PFSK-1 (cell line): ENCODE measurements at regions not wholly inside any gene's neighbourhood (a gene's known extent, or its start where the extent isn't known, plus 50 kb on each side); places are given as distances from the start of the nearest gene placed in this dataset.

Experiments used
- FOXP2 ChIP-seq: optimal IDR thresholded peaks from 2 replicates; pipeline ENCODE3; 2011; ENCODE audit warnings: borderline replicate concordance, control low read depth, inconsistent platforms; ENCODE audit not compliant: insufficient read depth; ENCODE audit errors: extremely low read length, extremely low read depth
- POLR2AphosphoS5 ChIP-seq: IDR thresholded peaks from 2 replicates; pipeline ENCODE4 v1.6.1; 2012; ENCODE audit warnings: low read depth, mild to moderate bottlenecking, control low read depth, low read length, moderate library complexity
- SIN3A ChIP-seq: IDR thresholded peaks from 2 replicates; pipeline ENCODE4 v1.6.1; 2012; ENCODE audit warnings: mild to moderate bottlenecking, low read length, moderate library complexity, borderline replicate concordance; ENCODE audit not compliant: insufficient read depth
- TAF1 ChIP-seq: IDR thresholded peaks from 2 replicates; pipeline ENCODE4 v1.6.1; 2012; ENCODE audit warnings: low read length, control low read depth, borderline replicate concordance; ENCODE audit not compliant: insufficient read depth
- TF ChIP-seq, protein P1 (sequence below), 2 experiments: IDR thresholded peaks; 2 replicates each; pipeline versions ENCODE4 v1.6.1 to v1.8.0; 2011 to 2012; ENCODE audit warnings: low read depth in 2 of 2, low read length in 2 of 2, control low read depth in 1 of 2, inconsistent platforms in 1 of 2, mild to moderate bottlenecking in 1 of 2, moderate library complexity in 1 of 2; ENCODE audit not compliant: insufficient read depth in 1 of 2

DNA sequence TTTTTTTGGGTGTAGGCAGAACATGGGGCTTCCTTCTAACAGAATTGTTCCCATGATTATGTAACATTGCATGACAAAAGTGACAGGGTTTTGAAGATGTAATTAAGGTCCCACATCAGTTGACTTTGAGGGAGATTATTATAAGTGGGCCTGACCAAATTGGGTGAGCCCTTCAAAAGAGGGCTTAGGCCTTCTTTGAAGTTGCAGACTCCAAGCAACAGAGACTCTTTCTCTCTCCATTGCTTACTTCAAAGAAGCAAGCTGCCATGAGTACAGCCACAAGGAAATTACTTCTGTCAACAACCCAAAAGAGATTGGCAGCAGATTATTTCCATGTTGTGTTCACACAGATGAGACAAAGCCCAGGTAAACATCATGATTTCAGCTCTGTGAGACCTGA, 348.2 kb downstream of the PDCD6IP start:
- TF ChIP-seq, protein P1, sequence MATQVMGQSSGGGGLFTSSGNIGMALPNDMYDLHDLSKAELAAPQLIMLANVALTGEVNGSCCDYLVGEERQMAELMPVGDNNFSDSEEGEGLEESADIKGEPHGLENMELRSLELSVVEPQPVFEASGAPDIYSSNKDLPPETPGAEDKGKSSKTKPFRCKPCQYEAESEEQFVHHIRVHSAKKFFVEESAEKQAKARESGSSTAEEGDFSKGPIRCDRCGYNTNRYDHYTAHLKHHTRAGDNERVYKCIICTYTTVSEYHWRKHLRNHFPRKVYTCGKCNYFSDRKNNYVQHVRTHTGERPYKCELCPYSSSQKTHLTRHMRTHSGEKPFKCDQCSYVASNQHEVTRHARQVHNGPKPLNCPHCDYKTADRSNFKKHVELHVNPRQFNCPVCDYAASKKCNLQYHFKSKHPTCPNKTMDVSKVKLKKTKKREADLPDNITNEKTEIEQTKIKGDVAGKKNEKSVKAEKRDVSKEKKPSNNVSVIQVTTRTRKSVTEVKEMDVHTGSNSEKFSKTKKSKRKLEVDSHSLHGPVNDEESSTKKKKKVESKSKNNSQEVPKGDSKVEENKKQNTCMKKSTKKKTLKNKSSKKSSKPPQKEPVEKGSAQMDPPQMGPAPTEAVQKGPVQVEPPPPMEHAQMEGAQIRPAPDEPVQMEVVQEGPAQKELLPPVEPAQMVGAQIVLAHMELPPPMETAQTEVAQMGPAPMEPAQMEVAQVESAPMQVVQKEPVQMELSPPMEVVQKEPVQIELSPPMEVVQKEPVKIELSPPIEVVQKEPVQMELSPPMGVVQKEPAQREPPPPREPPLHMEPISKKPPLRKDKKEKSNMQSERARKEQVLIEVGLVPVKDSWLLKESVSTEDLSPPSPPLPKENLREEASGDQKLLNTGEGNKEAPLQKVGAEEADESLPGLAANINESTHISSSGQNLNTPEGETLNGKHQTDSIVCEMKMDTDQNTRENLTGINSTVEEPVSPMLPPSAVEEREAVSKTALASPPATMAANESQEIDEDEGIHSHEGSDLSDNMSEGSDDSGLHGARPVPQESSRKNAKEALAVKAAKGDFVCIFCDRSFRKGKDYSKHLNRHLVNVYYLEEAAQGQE (IDR thresholded peaks at IDR 0.05; ENCODE audit: insufficient read depth in 1 of 2, low read depth in 2 of 2, low read length in 2 of 2), result no peak
- TF ChIP-seq POLR2AphosphoS5, result no peak
- TF ChIP-seq TAF1, result no peak
- TF ChIP-seq SIN3A, result no peak
- TF ChIP-seq FOXP2, result no peak
